CD4-positive, alpha-beta T cell (primary cell): ENCODE measurements at regions not wholly inside any gene's neighbourhood (a gene's known extent, or its start where the extent isn't known, plus 50 kb on each side); places are given as distances from the start of the nearest gene placed in this dataset.

Experiments
- ATAC-seq: fragments of 200-7000 bp; cut with Tn5 transposase; one replicate; pipeline ENCODE4 v1.10.0; 2022; ENCODE audit warnings: mild to moderate bottlenecking; ENCODE audit not compliant: poor library complexity
- CTCF ChIA-PET: fragments of 350-600 bp; sonication (Branson Sonifier 250); formaldehyde crosslinking; loops from one replicate; lab custom pipeline; 2021; ENCODE audit warnings: antibody characterized with exemption, inconsistent platforms; lab: Charles Lee
- POLR2A ChIA-PET: fragments of 350-600 bp; sonication (Branson Sonifier 250); formaldehyde crosslinking; loops from one replicate; lab custom pipeline; 2021; ENCODE audit warnings: antibody characterized with exemption, inconsistent platforms; lab: Charles Lee
- DNase-seq, 14 experiments: peaks; one replicate each; pipeline ENCODE4 v3.0.0-alpha.2; 2013 to 2020; ENCODE audit warnings: mixed read lengths in 2 of 14
- H3K27ac ChIP-seq, 2 donors: one replicate each; pipeline versions ENCODE4 v1.5.1 to v1.7.0; 2013; ENCODE audit warnings: low read length in 2 of 2, low read depth in 1 of 2, mild to moderate bottlenecking in 1 of 2
- H3K27me3 ChIP-seq, 2 experiments: 1 replicate in 1 of 2; 2 replicates in 1 of 2; pipeline versions ENCODE4 v1.6.1 to v1.7.0; 2013; ENCODE audit warnings: low read length in 2 of 2, control low read depth in 1 of 2, mild to moderate bottlenecking in 1 of 2, moderate library complexity in 1 of 2; ENCODE audit not compliant: insufficient read depth in 2 of 2, control insufficient read depth in 1 of 2
- H3K36me3 ChIP-seq: one replicate; pipeline ENCODE4 v1.6.1; 2013; ENCODE audit warnings: low read length, control low read depth; ENCODE audit not compliant: insufficient read depth
- H3K4me1 ChIP-seq: one replicate; pipeline ENCODE4 v1.6.1; 2013; ENCODE audit warnings: low read length, control low read depth; ENCODE audit not compliant: insufficient read depth
- H3K4me3 ChIP-seq: one replicate; pipeline ENCODE4 v1.5.1; 2013; ENCODE audit warnings: mild to moderate bottlenecking, low read length, moderate library complexity
- H3K9me3 ChIP-seq, 2 experiments: 1 replicate in 1 of 2; 2 replicates in 1 of 2; pipeline versions ENCODE4 v1.6.1 to v1.7.0; 2013; ENCODE audit warnings: low read length in 2 of 2, mild to moderate bottlenecking in 2 of 2, control low read depth in 1 of 2, moderate library complexity in 1 of 2; ENCODE audit not compliant: control insufficient read depth in 1 of 2, insufficient read depth in 1 of 2
- H3K27ac Mint-ChIP-seq: one replicate; pipeline ENCODE4 v1.8.0; 2020; ENCODE audit warnings: mixed read lengths
- H3K27me3 Mint-ChIP-seq: one replicate; pipeline ENCODE4 v1.8.0; 2021; ENCODE audit warnings: mixed read lengths
- H3K36me3 Mint-ChIP-seq: one replicate; pipeline ENCODE4 v1.8.0; 2021; ENCODE audit warnings: low read depth, mixed read lengths
- H3K4me1 Mint-ChIP-seq: one replicate; pipeline ENCODE4 v1.8.0; 2021; ENCODE audit warnings: low read depth, mixed read lengths
- H3K4me3 Mint-ChIP-seq: one replicate; pipeline ENCODE4 v1.8.0; 2020; ENCODE audit warnings: mild to moderate bottlenecking, mixed read lengths
- H3K9me3 Mint-ChIP-seq: one replicate; pipeline ENCODE4 v1.8.0; 2020; ENCODE audit warnings: mixed read lengths
- intact Hi-C, 2 experiments: fragments of 100-400 bp; cut with DNase I in 1 of 2; cut with micrococcal nuclease in 1 of 2; formaldehyde crosslinking; loops; one replicate each; pipeline versions ENCODE4 v1.15.1 to v1.9.0; 2023 to 2025; cut with DNase I, micrococcal nuclease
- TF ChIP-seq, protein P1 (sequence below): fragments of 200-600 bp; IDR thresholded peaks from one replicate; pipeline ENCODE4 v1.8.0; 2022; ENCODE audit warnings: antibody characterized with exemption, mild to moderate bottlenecking

DNA sequence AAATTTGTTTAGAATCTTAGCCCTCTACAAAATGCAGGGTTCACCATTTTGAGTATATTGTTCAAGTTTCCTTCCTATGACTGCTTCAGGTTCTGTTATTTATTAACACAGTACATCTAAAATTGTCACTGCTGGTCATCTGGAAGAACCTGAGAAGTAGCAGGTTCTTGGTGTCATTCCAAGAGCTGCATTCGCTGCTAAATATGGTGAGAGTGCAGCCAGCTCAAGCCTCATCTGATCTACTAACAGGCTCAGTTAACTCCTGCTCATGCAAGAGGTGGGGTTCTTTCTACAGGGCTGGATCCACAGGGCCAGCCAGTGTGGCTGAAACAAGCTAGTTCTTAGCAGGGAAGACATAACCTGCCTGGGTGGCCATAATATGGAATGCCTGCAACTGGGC is 1946.1 kb downstream of the TP53TG3F start:
- Histone ChIP-seq H3K27me3 (no peaks in the 10 kb centered on the region), H3K4me3 (no peak overlapping the region), H3K27ac (no peak overlapping the region), H3K4me1 (no peaks in the 10 kb centered on the region), H3K36me3 (no peaks in the 10 kb centered on the region), H3K9me3 (no peaks in the 10 kb centered on the region)
- Mint-ChIP-seq H3K36me3 (no peaks in the 10 kb centered on the region), H3K4me3 (no peak overlapping the region), H3K9me3 (peaks cover 12% of the 10 kb centered on the region), H3K4me1 (no peaks in the 10 kb centered on the region), H3K27ac (no peak overlapping the region), H3K27me3 (no peaks in the 10 kb centered on the region)
- POLR2A ChIA-PET, result no interaction called here
- intact Hi-C loops, result no loop called here
- ATAC-seq (no peak), DNase-seq (no peak)
- TF ChIP-seq, protein P1, sequence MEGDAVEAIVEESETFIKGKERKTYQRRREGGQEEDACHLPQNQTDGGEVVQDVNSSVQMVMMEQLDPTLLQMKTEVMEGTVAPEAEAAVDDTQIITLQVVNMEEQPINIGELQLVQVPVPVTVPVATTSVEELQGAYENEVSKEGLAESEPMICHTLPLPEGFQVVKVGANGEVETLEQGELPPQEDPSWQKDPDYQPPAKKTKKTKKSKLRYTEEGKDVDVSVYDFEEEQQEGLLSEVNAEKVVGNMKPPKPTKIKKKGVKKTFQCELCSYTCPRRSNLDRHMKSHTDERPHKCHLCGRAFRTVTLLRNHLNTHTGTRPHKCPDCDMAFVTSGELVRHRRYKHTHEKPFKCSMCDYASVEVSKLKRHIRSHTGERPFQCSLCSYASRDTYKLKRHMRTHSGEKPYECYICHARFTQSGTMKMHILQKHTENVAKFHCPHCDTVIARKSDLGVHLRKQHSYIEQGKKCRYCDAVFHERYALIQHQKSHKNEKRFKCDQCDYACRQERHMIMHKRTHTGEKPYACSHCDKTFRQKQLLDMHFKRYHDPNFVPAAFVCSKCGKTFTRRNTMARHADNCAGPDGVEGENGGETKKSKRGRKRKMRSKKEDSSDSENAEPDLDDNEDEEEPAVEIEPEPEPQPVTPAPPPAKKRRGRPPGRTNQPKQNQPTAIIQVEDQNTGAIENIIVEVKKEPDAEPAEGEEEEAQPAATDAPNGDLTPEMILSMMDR, result no peak
- CTCF ChIA-PET, result no interaction called here

DNA sequence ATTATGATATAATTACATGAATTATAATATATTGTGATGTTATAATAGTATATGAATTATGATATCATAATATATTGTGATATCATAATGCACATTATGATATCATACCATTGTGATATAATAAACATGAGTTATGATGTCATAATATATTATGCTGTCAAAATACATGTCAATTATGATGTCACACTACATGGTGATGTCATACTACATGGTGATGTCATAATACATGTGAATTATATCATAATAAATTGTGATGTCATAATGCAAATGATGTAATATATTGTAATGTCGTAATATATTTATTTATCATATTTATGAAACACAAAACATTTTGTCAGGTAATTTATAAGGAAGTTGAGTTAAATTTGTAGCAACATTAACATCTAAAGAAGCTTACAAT is 1950.1 kb downstream of the TP53TG3F start:
- CTCF ChIA-PET, result no interaction called here
- ATAC-seq (no peak), DNase-seq (no peak)
- Histone ChIP-seq H3K27ac (no peak overlapping the region), H3K4me3 (no peak overlapping the region), H3K4me1 (no peaks in the 10 kb centered on the region), H3K27me3 (no peaks in the 10 kb centered on the region), H3K9me3 (peaks cover 6% of the 10 kb centered on the region in 2 experiments), H3K36me3 (no peaks in the 10 kb centered on the region)
- Mint-ChIP-seq H3K4me1 (no peaks in the 10 kb centered on the region), H3K27me3 (no peaks in the 10 kb centered on the region), H3K9me3 (peaks cover 17% of the 10 kb centered on the region), H3K27ac (no peak overlapping the region), H3K36me3 (no peaks in the 10 kb centered on the region), H3K4me3 (no peak overlapping the region)
- intact Hi-C loops, result no loop called here
- POLR2A ChIA-PET, result no interaction called here
- TF ChIP-seq, protein P1, result no peak

DNA sequence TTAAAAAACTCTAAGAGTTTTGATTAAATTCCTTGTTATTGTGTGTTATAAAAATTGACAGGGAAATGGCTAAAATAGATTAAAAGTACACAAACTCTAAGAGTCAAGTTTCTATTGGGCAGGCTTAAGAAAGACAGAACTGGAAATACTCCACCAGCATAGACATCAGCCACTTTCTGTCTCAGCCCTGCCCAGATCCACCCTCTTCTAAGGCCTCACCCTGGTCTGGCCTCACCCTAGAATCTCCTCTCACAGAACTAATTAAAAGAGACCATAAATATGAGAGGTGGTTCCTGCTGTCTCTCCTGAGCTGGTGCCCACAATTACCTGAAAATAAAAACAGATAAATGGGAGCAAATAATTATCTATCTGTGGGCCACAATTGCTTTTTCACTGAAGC is 1951.0 kb downstream of the TP53TG3F start:
- Histone ChIP-seq H3K4me3 (no peak overlapping the region), H3K36me3 (no peaks in the 10 kb centered on the region), H3K27me3 (no peaks in the 10 kb centered on the region), H3K27ac (no peak overlapping the region), H3K9me3 (peaks cover 6 to 11% of the 10 kb centered on the region in 2 experiments), H3K4me1 (no peaks in the 10 kb centered on the region)
- Mint-ChIP-seq H3K36me3 (no peaks in the 10 kb centered on the region), H3K27me3 (no peaks in the 10 kb centered on the region), H3K27ac (no peak overlapping the region), H3K9me3 (peaks cover 20% of the 10 kb centered on the region), H3K4me3 (no peak overlapping the region), H3K4me1 (no peaks in the 10 kb centered on the region)
- no peak for ATAC-seq
- DNase-seq, result no peak
- ChIA-PET CTCF (no interaction called here), POLR2A (no interaction called here)
- TF ChIP-seq, protein P1, result no peak
- intact Hi-C loops, result no loop called here
